ENCODE measurements at regions not wholly inside any gene's neighbourhood (a gene's known extent, or its start where the extent isn't known, plus 50 kb on each side); places are given as distances from the start of the nearest gene placed in this dataset.

GRCh38 chr13:103844471-103844870 lies 778.3 kb upstream of the SLC10A2 start:
- Histone ChIP-seq H3K27me3 (ENCODE audit: insufficient read depth, low read depth) (no peaks in the 10 kb centered on the region), H3K36me3 (ENCODE audit: insufficient read depth) (no peaks in the 10 kb centered on the region), H3K9ac (no peak overlapping the region), H4K20me1 (ENCODE audit: insufficient read depth) (no peaks in the 10 kb centered on the region), H3K4me2 (no peak overlapping the region), H2AFZ (ENCODE audit: low read depth) (no peak overlapping the region), H3K4me1 (ENCODE audit: low read depth, poor library complexity, severe bottlenecking) (no peaks in the 10 kb centered on the region), H3K4me3 (IDR thresholded peaks at IDR 0.05; ENCODE audit: insufficient read depth, low read depth, low read length) (no peak overlapping the region), H3K79me2 (ENCODE audit: insufficient read depth, low read depth) (no peaks in the 10 kb centered on the region), H3K27ac (no peak overlapping the region)
- TF ChIP-seq CTCF (conservative IDR thresholded peaks at IDR 0.05; ENCODE audit: low read depth, low read length): no peak

GRCh38 chr13:103839460-103839859 lies 773.2 kb upstream of the SLC10A2 start:
- Histone ChIP-seq H3K9ac (no peak overlapping the region), H3K27ac (no peak overlapping the region), H3K4me1 (ENCODE audit: low read depth, poor library complexity, severe bottlenecking) (no peaks in the 10 kb centered on the region), H3K36me3 (ENCODE audit: insufficient read depth) (no peaks in the 10 kb centered on the region), H2AFZ (ENCODE audit: low read depth) (no peak overlapping the region), H3K4me3 (IDR thresholded peaks at IDR 0.05; ENCODE audit: insufficient read depth, low read depth, low read length) (no peak overlapping the region), H3K27me3 (ENCODE audit: insufficient read depth, low read depth) (no peaks in the 10 kb centered on the region), H3K4me2 (no peak overlapping the region), H3K79me2 (ENCODE audit: insufficient read depth, low read depth) (no peaks in the 10 kb centered on the region), H4K20me1 (ENCODE audit: insufficient read depth) (no peaks in the 10 kb centered on the region)
- TF ChIP-seq CTCF (conservative IDR thresholded peaks at IDR 0.05; ENCODE audit: low read depth, low read length): no peak

GRCh38 chr13:103835052-103835451 lies 768.8 kb upstream of the SLC10A2 start:
- no peak for TF ChIP-seq CTCF (conservative IDR thresholded peaks at IDR 0.05; ENCODE audit: low read depth, low read length)
- no peaks in the 10 kb centered on the region for H3K36me3 ChIP-seq (ENCODE audit: insufficient read depth)

DNA sequence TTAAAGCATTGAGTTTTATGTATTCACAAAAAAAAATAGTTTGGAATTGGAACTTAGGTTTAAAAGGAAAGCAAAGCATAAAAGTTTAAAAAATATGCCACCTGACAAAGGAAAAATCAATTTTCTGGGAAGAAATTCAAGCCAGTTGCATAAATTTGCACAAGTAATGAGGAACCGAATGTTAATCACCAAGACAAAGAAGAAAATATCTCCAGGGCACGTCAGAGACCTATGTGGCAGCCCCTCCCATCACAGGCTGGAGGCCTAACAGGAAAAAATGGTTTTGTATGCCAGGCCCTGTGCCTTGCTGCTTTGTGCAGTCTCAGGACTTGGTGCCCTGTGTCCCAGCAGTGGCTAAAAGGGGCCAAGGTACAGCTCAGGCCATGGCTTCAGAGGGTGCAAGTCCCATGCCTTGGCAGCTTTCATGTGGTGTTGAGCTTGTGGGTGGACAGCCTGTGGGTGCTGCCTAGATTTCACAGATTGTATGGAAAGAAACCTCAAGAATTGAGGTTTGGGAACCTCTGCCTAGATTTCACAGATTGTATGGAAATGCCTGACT lies 767.2 kb upstream of the SLC10A2 start:
- H3K79me2 ChIP-seq (ENCODE audit: insufficient read depth, low read depth): no peaks in the 10 kb centered on the region
- no peaks in the 10 kb centered on the region for H3K4me1 ChIP-seq (ENCODE audit: low read depth, poor library complexity, severe bottlenecking)
- H3K27me3 ChIP-seq (ENCODE audit: insufficient read depth, low read depth): no peaks in the 10 kb centered on the region
- H3K9ac ChIP-seq: no peak overlapping the region
- no peaks in the 10 kb centered on the region for H3K36me3 ChIP-seq (ENCODE audit: insufficient read depth)
- no peak overlapping the region for H2AFZ ChIP-seq (ENCODE audit: low read depth)
- no peak for TF ChIP-seq CTCF (conservative IDR thresholded peaks at IDR 0.05; ENCODE audit: low read depth, low read length)
- no peak overlapping the region for H3K4me2 ChIP-seq
- H3K27ac ChIP-seq: no peak overlapping the region
- no peak overlapping the region for H3K4me3 ChIP-seq (IDR thresholded peaks at IDR 0.05; ENCODE audit: insufficient read depth, low read depth, low read length)
- no peaks in the 10 kb centered on the region for H4K20me1 ChIP-seq (ENCODE audit: insufficient read depth)

More at GRCh38 chr13:103835052-103835451, 768.8 kb upstream of the SLC10A2 start:
- Histone ChIP-seq H3K4me2 (no peak overlapping the region), H3K4me3 (IDR thresholded peaks at IDR 0.05; ENCODE audit: insufficient read depth, low read depth, low read length) (no peak overlapping the region), H3K4me1 (ENCODE audit: low read depth, poor library complexity, severe bottlenecking) (no peaks in the 10 kb centered on the region), H4K20me1 (ENCODE audit: insufficient read depth) (no peaks in the 10 kb centered on the region), H2AFZ (ENCODE audit: low read depth) (no peak overlapping the region), H3K79me2 (ENCODE audit: insufficient read depth, low read depth) (no peaks in the 10 kb centered on the region), H3K9ac (no peak overlapping the region), H3K27me3 (ENCODE audit: insufficient read depth, low read depth) (no peaks in the 10 kb centered on the region), H3K27ac (no peak overlapping the region)

All from KMS-11 (cell line).